HepG2 (cell line): ENCODE measurements at regions not wholly inside any gene's neighbourhood (a gene's known extent, or its start where the extent isn't known, plus 50 kb on each side); places are given as distances from the start of the nearest gene placed in this dataset.
A peak's percentile ranks its signal among the peaks of the same experiment; 100 is the strongest.

Experiments
- ATAC-seq: fragments of 200-7000 bp; cut with Tn5 transposase; 3 replicates; pipeline ENCODE4 v1.9.1; 2020; ENCODE audit warnings: mild to moderate bottlenecking, moderate library complexity
- BruUV-seq: library from RNA; stranded (reverse); fragments of 400-500 nt; replicated peaks from 2 replicates; lab custom pipeline; 2021; lab: Mats Ljungman, UMichigan
- CTCF ChIA-PET: fragments of 300-600 bp; formaldehyde crosslinking; extraction: SDS; loops from one replicate; lab custom pipeline; 2021; ENCODE audit warnings: low total read pairs, inconsistent platforms, low intra/inter-chr PET ratio; lab: Yijun Ruan, JAX
- POLR2A ChIA-PET: fragments of 350-600 bp; sonication (Branson Sonifier 250); formaldehyde crosslinking; loops from one replicate; lab custom pipeline; 2020; ENCODE audit warnings: antibody characterized with exemption, inconsistent platforms; lab: Yijun Ruan, JAX
- DNase-seq: peaks from one replicate; pipeline ENCODE4 v3.0.0-alpha.2; 2015; ENCODE audit warnings: low spot score
- FAIRE-seq: peaks from 3 replicates; lab custom pipeline; 2011; peaks lifted over from hg19 to GRCh38; lab: Jason Lieb, UNC
- H2AFZ ChIP-seq: one replicate; pipeline ENCODE4 v1.6.1; 2011; ENCODE audit warnings: low read length, inconsistent platforms
- H3K27ac ChIP-seq: fragments of 300-600 bp; 3 replicates; pipeline ENCODE4 v1.8.0; 2011; ENCODE audit warnings: mixed run types, mild to moderate bottlenecking, mixed read lengths, low read length, inconsistent platforms; ENCODE audit not compliant: insufficient read depth; ENCODE audit errors: extremely low read length
- H3K27me3 ChIP-seq, 2 experiments: fragments of 200-600 bp in 1 of 2; 2 replicates in 1 of 2; 3 replicates in 1 of 2; pipeline versions ENCODE4 v1.6.0 to v1.8.0; 2011; ENCODE audit warnings: low read length in 2 of 2, mild to moderate bottlenecking in 2 of 2, moderate library complexity in 2 of 2, inconsistent platforms in 1 of 2; ENCODE audit not compliant: insufficient read depth in 2 of 2, control insufficient read depth in 1 of 2
- H3K36me3 ChIP-seq, 2 experiments: fragments of 200-600 bp in 1 of 2; replicated peaks in 1 of 2; 2 replicates in 1 of 2; 3 replicates in 1 of 2; pipeline versions ENCODE4 v1.5.1 to v1.8.0; 2011; ENCODE audit warnings: low read length in 2 of 2, inconsistent platforms in 1 of 2; ENCODE audit not compliant: insufficient read depth in 2 of 2, control insufficient read depth in 1 of 2
- H3K4me1 ChIP-seq: 2 replicates; pipeline ENCODE4 v1.5.1; 2012; ENCODE audit warnings: low read length, inconsistent platforms; ENCODE audit not compliant: insufficient read depth
- H3K4me2 ChIP-seq: 2 replicates; pipeline ENCODE4 v1.6.0; 2011; ENCODE audit warnings: low read depth, low read length, inconsistent platforms
- H3K4me3 ChIP-seq, 3 experiments: fragments of 200-600 bp in 1 of 3; sonication (generic), shearing (Covaris generic) in 1 of 3; replicated peaks in 1 of 3; 2 replicates each; pipeline ENCODE4 v1.5.1; 2011 to 2016; ENCODE audit warnings: low read length in 3 of 3, inconsistent platforms in 2 of 3, low read depth in 2 of 3, mild to moderate bottlenecking in 2 of 3, control low read depth in 1 of 3, mixed read lengths in 1 of 3; ENCODE audit not compliant: insufficient read depth in 1 of 3
- H3K79me2 ChIP-seq: one replicate; pipeline ENCODE4 v1.6.1; 2011; ENCODE audit warnings: low read length, inconsistent platforms; ENCODE audit not compliant: insufficient read depth
- H3K9ac ChIP-seq: 2 replicates; pipeline ENCODE4 v1.6.0; 2011; ENCODE audit warnings: mild to moderate bottlenecking, low read depth, low read length, inconsistent platforms; ENCODE audit not compliant: insufficient read depth
- H3K9me3 ChIP-seq: 2 replicates; pipeline ENCODE4 v1.5.1; 2012; ENCODE audit warnings: mild to moderate bottlenecking, low read length
- H4K20me1 ChIP-seq: 2 replicates; pipeline ENCODE4 v1.6.0; 2011; ENCODE audit warnings: inconsistent platforms, mild to moderate bottlenecking, low read length, moderate library complexity; ENCODE audit not compliant: insufficient read depth
- HNRNPLL ChIP-seq: fragments of 200-400 bp; formaldehyde crosslinking; IDR thresholded peaks from 2 replicates; pipeline ENCODE4 v1.6.1; 2017; ENCODE audit warnings: mild to moderate bottlenecking, low read depth, low read length; ENCODE audit not compliant: poor library complexity, severe bottlenecking
- SIN3A ChIP-seq: IDR thresholded peaks from 2 replicates; pipeline ENCODE4 v1.6.1; 2011; ENCODE audit warnings: low read depth, mild to moderate bottlenecking, control low read depth, low read length, borderline replicate concordance
- THAP9 ChIP-seq: sonication (generic); formaldehyde crosslinking; IDR thresholded peaks from 2 replicates; pipeline ENCODE4; 2020; ENCODE audit warnings: missing genetic modification reagents, mild to moderate bottlenecking, borderline replicate concordance
- ZBTB21 ChIP-seq: sonication (generic); formaldehyde crosslinking; IDR thresholded peaks from 2 replicates; pipeline ENCODE4 v1.4.0; 2020; ENCODE audit warnings: missing genetic modification reagents
- ZNF121 ChIP-seq: sonication (generic); formaldehyde crosslinking; IDR thresholded peaks from 2 replicates; pipeline ENCODE4 v1.5.0; 2020; ENCODE audit warnings: mild to moderate bottlenecking, missing genetic modification reagents
- ZNF441 ChIP-seq: sonication (generic); formaldehyde crosslinking; IDR thresholded peaks from 2 replicates; pipeline ENCODE4 v1.7.0; 2021; ENCODE audit warnings: missing genetic modification reagents, borderline replicate concordance
- WGBS: methylation state at CpG from one replicate; pipeline ENCODE4 v1.1.6; 2017; ENCODE audit warnings: low lambda C conversion rate; 5-methylcytosine and 5-hydroxymethylcytosine counted together
- in situ Hi-C: cut with HindIII; loops from 2 replicates; pipeline ENCODE4 v1.10.0; 2017; ENCODE audit warnings: low pct_unique_long_range_greater_than_20kb; ENCODE audit not compliant: extremely low pct_ligation_motif_present
- intact Hi-C: fragments of 100-400 bp; cut with micrococcal nuclease; formaldehyde crosslinking; loops from one replicate; pipeline ENCODE4 v1.10.0; 2022; ENCODE audit not compliant: unreplicated experiment
- TF ChIP-seq, protein P1 (sequence below): sonication (generic); formaldehyde crosslinking; IDR thresholded peaks from 2 replicates; pipeline ENCODE4 v1.5.1; 2020; ENCODE audit warnings: mild to moderate bottlenecking, missing genetic modification reagents, moderate library complexity
- TF ChIP-seq, protein P2 (sequence below): sonication (generic); formaldehyde crosslinking; IDR thresholded peaks from 2 replicates; pipeline ENCODE4 v1.4.0; 2020; ENCODE audit warnings: missing genetic modification reagents

DNA sequence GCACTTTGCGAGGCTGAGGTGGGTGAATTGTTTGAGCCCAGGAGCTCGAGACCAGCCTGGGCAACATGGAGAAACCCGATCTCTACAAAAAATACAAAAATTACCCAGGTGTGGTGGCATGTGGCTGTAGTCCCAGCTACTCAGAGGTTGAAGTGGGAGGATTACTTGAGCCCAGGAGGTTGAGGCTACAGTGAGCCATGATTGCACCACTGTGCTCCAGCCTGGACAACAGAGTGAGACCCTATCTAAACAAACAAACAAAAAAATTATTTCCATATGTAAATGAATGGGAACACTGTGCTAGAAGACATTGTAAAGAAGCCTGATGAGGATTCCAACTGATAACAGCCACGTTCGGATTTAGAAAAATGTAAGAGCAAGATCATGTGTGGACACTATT lies 154.2 kb downstream of the ZFP64 start:
- H3K9me3 ChIP-seq, result no peaks in the 10 kb centered on the region
- ATAC-seq, result no peak
- no peak overlapping the region for H3K9ac ChIP-seq
- ChIA-PET CTCF (no interaction called here), POLR2A (no interaction called here)
- intact Hi-C loops, result no loop called here
- no peaks in the 10 kb centered on the region for H3K27me3 ChIP-seq
- peaks cover 32% of the 10 kb centered on the region for H3K4me1 ChIP-seq
- no peak overlapping the region for H2AFZ ChIP-seq
- H3K4me2 ChIP-seq, result no peak overlapping the region
- H3K27ac ChIP-seq, result no peak overlapping the region
- no peak for DNase-seq
- WGBS, result 68% methylated on average over 5 of the region's 5 CpGs
- no peak overlapping the region for H3K4me3 ChIP-seq
- H3K79me2 ChIP-seq, result no peaks in the 10 kb centered on the region
- FAIRE-seq, result no peak
- H3K36me3 ChIP-seq, result no peaks in the 10 kb centered on the region
- no TSS peak for BruUV-seq
- TF ChIP-seq ZBTB21 (CRISPR knock-in tag), result no peak
- peak; percentile 68 for TF ChIP-seq ZNF121
- in situ Hi-C loops, result no loop called here
- no peaks in the 10 kb centered on the region for H4K20me1 ChIP-seq

DNA sequence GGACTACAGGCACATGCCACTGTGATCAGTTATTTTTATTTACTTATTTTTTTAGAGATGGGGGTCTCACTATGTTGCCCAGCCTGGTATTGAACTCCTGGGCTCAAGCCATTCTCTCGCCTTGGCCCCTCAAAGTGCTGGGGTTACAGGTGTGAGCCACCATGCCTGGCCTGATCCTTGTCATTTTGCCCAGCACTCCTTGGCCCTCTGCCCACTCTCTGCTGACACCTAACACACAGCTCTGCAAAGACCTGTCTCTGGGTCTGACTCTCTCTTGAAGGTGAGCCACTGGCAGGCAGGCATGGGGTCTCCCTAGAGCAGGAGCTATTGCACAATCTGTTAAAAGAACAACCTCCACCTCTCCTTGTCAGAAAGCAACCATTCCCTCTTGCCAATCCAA lies 155.6 kb downstream of the ZFP64 start:
- POLR2A ChIA-PET, result no interaction called here
- TF ChIP-seq SIN3A (no peak), THAP9 (no peak), ZNF441 (CRISPR knock-in tag) (no peak), HNRNPLL (no peak)
- TF ChIP-seq, protein P1, sequence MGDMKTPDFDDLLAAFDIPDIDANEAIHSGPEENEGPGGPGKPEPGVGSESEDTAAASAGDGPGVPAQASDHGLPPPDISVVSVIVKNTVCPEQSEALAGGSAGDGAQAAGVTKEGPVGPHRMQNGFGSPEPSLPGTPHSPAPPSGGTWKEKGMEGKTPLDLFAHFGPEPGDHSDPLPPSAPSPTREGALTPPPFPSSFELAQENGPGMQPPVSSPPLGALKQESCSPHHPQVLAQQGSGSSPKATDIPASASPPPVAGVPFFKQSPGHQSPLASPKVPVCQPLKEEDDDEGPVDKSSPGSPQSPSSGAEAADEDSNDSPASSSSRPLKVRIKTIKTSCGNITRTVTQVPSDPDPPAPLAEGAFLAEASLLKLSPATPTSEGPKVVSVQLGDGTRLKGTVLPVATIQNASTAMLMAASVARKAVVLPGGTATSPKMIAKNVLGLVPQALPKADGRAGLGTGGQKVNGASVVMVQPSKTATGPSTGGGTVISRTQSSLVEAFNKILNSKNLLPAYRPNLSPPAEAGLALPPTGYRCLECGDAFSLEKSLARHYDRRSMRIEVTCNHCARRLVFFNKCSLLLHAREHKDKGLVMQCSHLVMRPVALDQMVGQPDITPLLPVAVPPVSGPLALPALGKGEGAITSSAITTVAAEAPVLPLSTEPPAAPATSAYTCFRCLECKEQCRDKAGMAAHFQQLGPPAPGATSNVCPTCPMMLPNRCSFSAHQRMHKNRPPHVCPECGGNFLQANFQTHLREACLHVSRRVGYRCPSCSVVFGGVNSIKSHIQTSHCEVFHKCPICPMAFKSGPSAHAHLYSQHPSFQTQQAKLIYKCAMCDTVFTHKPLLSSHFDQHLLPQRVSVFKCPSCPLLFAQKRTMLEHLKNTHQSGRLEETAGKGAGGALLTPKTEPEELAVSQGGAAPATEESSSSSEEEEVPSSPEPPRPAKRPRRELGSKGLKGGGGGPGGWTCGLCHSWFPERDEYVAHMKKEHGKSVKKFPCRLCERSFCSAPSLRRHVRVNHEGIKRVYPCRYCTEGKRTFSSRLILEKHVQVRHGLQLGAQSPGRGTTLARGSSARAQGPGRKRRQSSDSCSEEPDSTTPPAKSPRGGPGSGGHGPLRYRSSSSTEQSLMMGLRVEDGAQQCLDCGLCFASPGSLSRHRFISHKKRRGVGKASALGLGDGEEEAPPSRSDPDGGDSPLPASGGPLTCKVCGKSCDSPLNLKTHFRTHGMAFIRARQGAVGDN (CRISPR knock-in tag), result peak; percentile 15; the same call in 1 of the 2 replicates
- TF ChIP-seq, protein P2, sequence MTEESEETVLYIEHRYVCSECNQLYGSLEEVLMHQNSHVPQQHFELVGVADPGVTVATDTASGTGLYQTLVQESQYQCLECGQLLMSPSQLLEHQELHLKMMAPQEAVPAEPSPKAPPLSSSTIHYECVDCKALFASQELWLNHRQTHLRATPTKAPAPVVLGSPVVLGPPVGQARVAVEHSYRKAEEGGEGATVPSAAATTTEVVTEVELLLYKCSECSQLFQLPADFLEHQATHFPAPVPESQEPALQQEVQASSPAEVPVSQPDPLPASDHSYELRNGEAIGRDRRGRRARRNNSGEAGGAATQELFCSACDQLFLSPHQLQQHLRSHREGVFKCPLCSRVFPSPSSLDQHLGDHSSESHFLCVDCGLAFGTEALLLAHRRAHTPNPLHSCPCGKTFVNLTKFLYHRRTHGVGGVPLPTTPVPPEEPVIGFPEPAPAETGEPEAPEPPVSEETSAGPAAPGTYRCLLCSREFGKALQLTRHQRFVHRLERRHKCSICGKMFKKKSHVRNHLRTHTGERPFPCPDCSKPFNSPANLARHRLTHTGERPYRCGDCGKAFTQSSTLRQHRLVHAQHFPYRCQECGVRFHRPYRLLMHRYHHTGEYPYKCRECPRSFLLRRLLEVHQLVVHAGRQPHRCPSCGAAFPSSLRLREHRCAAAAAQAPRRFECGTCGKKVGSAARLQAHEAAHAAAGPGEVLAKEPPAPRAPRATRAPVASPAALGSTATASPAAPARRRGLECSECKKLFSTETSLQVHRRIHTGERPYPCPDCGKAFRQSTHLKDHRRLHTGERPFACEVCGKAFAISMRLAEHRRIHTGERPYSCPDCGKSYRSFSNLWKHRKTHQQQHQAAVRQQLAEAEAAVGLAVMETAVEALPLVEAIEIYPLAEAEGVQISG (CRISPR knock-in tag), result 0 out of 2 replicates have a peak, but pooled peaks have one; percentile 5

More for the DNA sequence above, 155.6 kb downstream of the ZFP64 start:
- H3K27me3 ChIP-seq, result no peaks in the 10 kb centered on the region
- H3K4me1 ChIP-seq, result peaks cover 41% of the 10 kb centered on the region
- H3K79me2 ChIP-seq, result no peaks in the 10 kb centered on the region
- no peak overlapping the region for H3K27ac ChIP-seq
- ATAC-seq (no peak; the same call in 2 of the 3 replicates), DNase-seq (no peak), FAIRE-seq (no peak)
- no peak overlapping the region for H3K9ac ChIP-seq
- no peak overlapping the region for H3K4me3 ChIP-seq
- CTCF ChIA-PET, result no interaction called here
- no peaks in the 10 kb centered on the region for H4K20me1 ChIP-seq
- H3K36me3 ChIP-seq, result no peaks in the 10 kb centered on the region
- 84% methylated on average over 1 of the region's 1 CpG for WGBS
- no peak overlapping the region for H3K4me2 ChIP-seq
- BruUV-seq, result no TSS peak
- in situ Hi-C loops (no loop called here), intact Hi-C loops (no loop called here)
- no peaks in the 10 kb centered on the region for H3K9me3 ChIP-seq
- no peak overlapping the region for H2AFZ ChIP-seq
